Right lobe of liver (tissue), 6 donors: ENCODE measurements at regions not wholly inside any gene's neighbourhood (a gene's known extent, or its start where the extent isn't known, plus 50 kb on each side); places are given as distances from the start of the nearest gene placed in this dataset.
A peak's percentile ranks its signal among the peaks of the same experiment; 100 is the strongest.

Source experiments
- ATAC-seq, 4 donors: fragments of 200-7000 bp; cut with Tn5 transposase; one replicate each; pipeline ENCODE4 v1.9.1; 2020; ENCODE audit warnings: mild to moderate bottlenecking in 4 of 4, moderate library complexity in 4 of 4
- DNase-seq, 3 donors: peaks; one replicate each; pipeline ENCODE4 v3.0.0-alpha.2; 2020
- H3K27ac ChIP-seq, 3 donors: fragments of 200-600 bp; one replicate each; pipeline ENCODE4 v1.8.0; 2022
- H3K27me3 ChIP-seq, 2 donors: fragments of 200-600 bp; one replicate each; pipeline ENCODE4 v1.8.0; 2022
- H3K36me3 ChIP-seq, 4 donors: fragments of 200-600 bp; sonication (generic) in 1 of 4; one replicate each; pipeline versions ENCODE4 v1.5.1 to v1.8.0; 2017 to 2022; ENCODE audit warnings: control low read depth in 1 of 4
- H3K4me1 ChIP-seq, 4 donors: fragments of 200-600 bp; sonication (generic) in 1 of 4; one replicate each; pipeline versions ENCODE4 v1.5.1 to v1.8.0; 2017 to 2022; ENCODE audit warnings: control low read depth in 1 of 4
- H3K4me3 ChIP-seq, 3 donors: fragments of 200-600 bp; one replicate each; pipeline ENCODE4 v1.8.0; 2022
- H3K9me3 ChIP-seq, 4 donors: fragments of 200-600 bp; sonication (generic) in 1 of 4; one replicate each; pipeline versions ENCODE4 v1.5.1 to v1.8.0; 2017 to 2022; ENCODE audit warnings: control low read depth in 1 of 4
- POLR2A ChIP-seq: fragments of 450-650 bp; IDR thresholded peaks from one replicate; pipeline ENCODE4 v1.6.1; 2017; ENCODE audit warnings: antibody characterized with exemption, mild to moderate bottlenecking
- WGBS: methylation state at CpG from one replicate; pipeline ENCODE4 v1.1.6; 2018; ENCODE audit warnings: low coverage, low lambda C conversion rate; ENCODE audit not compliant: insufficient coverage; ENCODE audit errors: missing lambda C conversion rate; 5-methylcytosine and 5-hydroxymethylcytosine counted together
- intact Hi-C, 2 donors: fragments of 100-400 bp; cut with DNase I; formaldehyde crosslinking; loops; one replicate each; pipeline versions ENCODE4 v1.11.2 to v1.14.1; 2022
- TF ChIP-seq, protein P1 (sequence below), 4 donors: fragments of 200-600 bp in 3 of 4; fragments of 450-650 bp in 1 of 4; IDR thresholded peaks; one replicate each; pipeline versions ENCODE4 v1.5.1 to v1.8.0; 2016 to 2022; ENCODE audit warnings: antibody characterized with exemption in 4 of 4, mild to moderate bottlenecking in 2 of 4
- donor health status: DM: no; HTN: yes; CAD: no.
- donor health status: DM: no; HTN: no; CAD: no.
- donor health status: DM: no; HTN: no; CAD: no.
- donor health status: DM: no; HTN: yes; CAD: no.
- donor health status: DM: no; HTN: yes; CAD: no.

DNA sequence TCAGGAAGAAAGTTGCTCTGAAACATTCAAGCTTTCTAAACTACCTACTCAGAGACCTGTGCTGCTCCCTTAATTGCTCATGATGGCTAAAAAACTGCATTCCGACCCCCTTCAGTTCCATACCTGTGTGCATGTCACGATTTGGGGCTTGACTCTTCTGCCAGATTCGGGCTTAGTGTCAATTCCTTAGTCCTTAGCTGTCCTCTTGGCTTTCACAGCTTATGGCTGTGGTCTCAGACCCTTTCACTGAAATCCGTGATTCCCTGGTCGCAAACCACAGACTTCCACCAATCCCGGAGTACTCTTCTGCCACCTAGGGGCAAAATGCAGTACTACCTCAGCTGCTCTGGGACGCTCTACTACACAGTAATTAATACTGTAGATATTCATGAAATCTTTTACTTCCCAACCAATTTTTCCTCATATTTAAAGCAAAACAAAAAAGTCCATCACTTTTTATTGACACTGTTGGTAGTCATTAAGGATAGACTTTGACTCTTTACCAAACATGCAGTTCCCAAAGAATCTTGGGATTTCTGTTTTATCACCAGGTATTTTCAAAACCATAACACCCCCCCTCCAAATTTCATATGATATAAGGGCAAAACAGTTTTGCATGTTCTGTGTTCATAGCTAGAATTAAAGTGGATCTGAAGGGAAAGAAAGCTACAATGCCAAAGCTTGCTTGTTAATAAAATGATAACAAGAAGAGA lies 617.4 kb downstream of the SLCO4C1 start:
- H3K27ac ChIP-seq: no peak overlapping the region
- no peaks in the 10 kb centered on the region for H3K27me3 ChIP-seq
- DNase-seq (peak in 2 of 3 donors; percentile 21 to 61), ATAC-seq (peak; percentile 88 to 91 (median 90))
- no peak overlapping the region for H3K4me3 ChIP-seq
- H3K9me3 ChIP-seq: no peaks in the 10 kb centered on the region
- intact Hi-C loops: no loop called here
- no peak for TF ChIP-seq POLR2A
- TF ChIP-seq, protein P1, sequence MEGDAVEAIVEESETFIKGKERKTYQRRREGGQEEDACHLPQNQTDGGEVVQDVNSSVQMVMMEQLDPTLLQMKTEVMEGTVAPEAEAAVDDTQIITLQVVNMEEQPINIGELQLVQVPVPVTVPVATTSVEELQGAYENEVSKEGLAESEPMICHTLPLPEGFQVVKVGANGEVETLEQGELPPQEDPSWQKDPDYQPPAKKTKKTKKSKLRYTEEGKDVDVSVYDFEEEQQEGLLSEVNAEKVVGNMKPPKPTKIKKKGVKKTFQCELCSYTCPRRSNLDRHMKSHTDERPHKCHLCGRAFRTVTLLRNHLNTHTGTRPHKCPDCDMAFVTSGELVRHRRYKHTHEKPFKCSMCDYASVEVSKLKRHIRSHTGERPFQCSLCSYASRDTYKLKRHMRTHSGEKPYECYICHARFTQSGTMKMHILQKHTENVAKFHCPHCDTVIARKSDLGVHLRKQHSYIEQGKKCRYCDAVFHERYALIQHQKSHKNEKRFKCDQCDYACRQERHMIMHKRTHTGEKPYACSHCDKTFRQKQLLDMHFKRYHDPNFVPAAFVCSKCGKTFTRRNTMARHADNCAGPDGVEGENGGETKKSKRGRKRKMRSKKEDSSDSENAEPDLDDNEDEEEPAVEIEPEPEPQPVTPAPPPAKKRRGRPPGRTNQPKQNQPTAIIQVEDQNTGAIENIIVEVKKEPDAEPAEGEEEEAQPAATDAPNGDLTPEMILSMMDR (IDR thresholded peaks at IDR 0.05): peak; percentile 66 to 92 (median 88)
- no peaks in the 10 kb centered on the region for H3K4me1 ChIP-seq
- no peaks in the 10 kb centered on the region for H3K36me3 ChIP-seq
- 11% methylated on average over 7 of the region's 7 CpGs for WGBS

DNA sequence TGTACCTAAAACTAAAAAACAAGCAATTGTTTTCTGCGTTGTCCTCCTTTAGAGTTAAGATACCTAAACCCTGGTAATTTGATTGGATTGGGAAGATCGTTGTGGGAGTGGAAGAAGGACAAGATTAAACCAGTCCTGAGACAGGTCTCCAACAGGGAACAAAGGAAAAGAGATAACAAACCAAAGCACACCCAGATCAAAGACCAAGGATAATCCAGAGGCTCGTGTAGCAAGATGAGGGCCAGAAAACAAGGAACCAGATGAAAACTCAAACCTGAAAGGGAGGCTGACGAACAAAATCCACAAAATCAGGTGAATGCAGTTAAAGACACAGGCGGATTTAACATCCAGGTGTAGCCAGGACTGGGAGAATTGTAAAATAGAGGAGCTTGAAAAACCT lies 618.1 kb downstream of the SLCO4C1 start:
- H3K36me3 ChIP-seq: no peaks in the 10 kb centered on the region
- ATAC-seq (no peak), DNase-seq (no peak)
- intact Hi-C loops: no loop called here
- H3K4me1 ChIP-seq: no peaks in the 10 kb centered on the region
- H3K27me3 ChIP-seq: no peaks in the 10 kb centered on the region
- no peak overlapping the region for H3K4me3 ChIP-seq
- no peak for TF ChIP-seq POLR2A
- TF ChIP-seq, protein P1 (IDR thresholded peaks at IDR 0.05): no peak
- H3K9me3 ChIP-seq: no peaks in the 10 kb centered on the region
- WGBS: 11% methylated on average over 5 of the region's 5 CpGs
- no peak overlapping the region for H3K27ac ChIP-seq

DNA sequence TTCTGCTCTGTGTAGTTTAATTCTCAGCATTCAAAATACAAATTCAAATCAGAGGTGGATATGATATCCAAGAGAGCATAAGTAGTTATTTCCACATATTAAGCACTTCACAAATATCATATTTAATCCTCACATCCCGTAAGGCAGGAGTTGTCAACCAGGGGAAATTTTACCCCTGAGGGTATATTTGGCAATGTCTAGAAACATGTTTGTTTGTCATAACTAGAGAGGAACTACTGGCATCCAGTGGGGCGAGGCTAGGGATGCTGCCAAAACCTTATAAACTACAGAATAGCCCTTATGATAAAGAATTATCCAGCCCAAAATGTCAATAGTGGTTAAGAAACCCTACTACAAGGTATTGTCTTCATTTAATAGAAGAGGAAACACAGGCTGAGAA lies 619.4 kb downstream of the SLCO4C1 start:
- Histone ChIP-seq H3K27ac (no peak overlapping the region), H3K4me1 (no peaks in the 10 kb centered on the region), H3K4me3 (no peak overlapping the region), H3K27me3 (no peaks in the 10 kb centered on the region), H3K36me3 (no peaks in the 10 kb centered on the region), H3K9me3 (no peaks in the 10 kb centered on the region)
- intact Hi-C loops: no loop called here
- TF ChIP-seq, protein P1 (IDR thresholded peaks at IDR 0.05): no peak
- no peak for TF ChIP-seq POLR2A
- ATAC-seq (no peak), DNase-seq (no peak)
- 39% methylated on average over 2 of the region's 2 CpGs for WGBS

DNA sequence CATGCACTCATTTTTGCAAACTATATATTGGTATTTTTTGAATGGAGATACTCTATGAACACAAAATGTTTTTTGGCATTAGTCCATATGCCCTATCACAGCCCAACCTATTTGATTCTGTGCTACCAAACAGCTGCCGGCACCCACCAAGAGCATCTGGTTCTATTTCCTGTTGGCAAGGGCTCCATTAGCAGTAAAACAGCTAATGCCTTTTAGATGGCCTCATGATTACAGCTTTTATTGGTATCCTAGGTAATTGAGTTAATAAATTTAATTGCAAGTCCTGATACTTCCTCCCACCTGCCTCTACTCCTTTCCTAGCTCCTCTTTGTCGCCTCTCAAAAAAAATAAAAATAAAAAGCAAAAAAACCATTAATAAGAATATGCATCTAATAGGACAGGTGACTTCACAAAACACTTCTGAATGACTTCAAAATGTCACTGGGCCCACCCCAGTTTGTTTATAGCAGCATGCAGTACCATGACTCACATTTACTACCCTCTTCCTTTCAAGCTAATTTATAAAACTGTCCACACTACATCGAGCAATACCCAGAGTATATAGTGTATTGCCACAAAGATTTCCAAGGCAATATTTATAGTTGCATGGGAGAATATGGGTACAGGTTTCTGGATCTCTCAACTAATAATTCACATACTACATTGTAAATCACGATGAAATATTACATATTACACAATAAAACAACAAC lies 620.4 kb downstream of the SLCO4C1 start:
- 43% methylated on average over 4 of the region's 4 CpGs for WGBS
- H3K27me3 ChIP-seq: no peaks in the 10 kb centered on the region
- no peak for TF ChIP-seq POLR2A
- TF ChIP-seq, protein P1 (IDR thresholded peaks at IDR 0.05): no peak
- H3K4me1 ChIP-seq: no peaks in the 10 kb centered on the region
- no peaks in the 10 kb centered on the region for H3K36me3 ChIP-seq
- ATAC-seq: no peak
- no peak for DNase-seq
- intact Hi-C loops: no loop called here
- no peak overlapping the region for H3K27ac ChIP-seq
- no peaks in the 10 kb centered on the region for H3K9me3 ChIP-seq
- no peak overlapping the region for H3K4me3 ChIP-seq
